HG02970 (cell line): ENCODE measurements at regions not wholly inside any gene's neighbourhood (a gene's known extent, or its start where the extent isn't known, plus 50 kb on each side); places are given as distances from the start of the nearest gene placed in this dataset.
A peak's percentile ranks its signal among the peaks of the same experiment; 100 is the strongest.
"Not testable (repeated sequence)": the region's sequence is repeated elsewhere in the genome, so short reads cannot be mapped to it uniquely, and the experiment has no call there.

Experiments used
- ATAC-seq: cut with Tn5 transposase; IDR thresholded peaks from one replicate; pipeline ENCODE4 v1.9.1; 2021; ENCODE audit warnings: mild to moderate bottlenecking, moderate library complexity, moderate number of reproducible peaks; ENCODE audit not compliant: unreplicated experiment, low FRiP score

DNA sequence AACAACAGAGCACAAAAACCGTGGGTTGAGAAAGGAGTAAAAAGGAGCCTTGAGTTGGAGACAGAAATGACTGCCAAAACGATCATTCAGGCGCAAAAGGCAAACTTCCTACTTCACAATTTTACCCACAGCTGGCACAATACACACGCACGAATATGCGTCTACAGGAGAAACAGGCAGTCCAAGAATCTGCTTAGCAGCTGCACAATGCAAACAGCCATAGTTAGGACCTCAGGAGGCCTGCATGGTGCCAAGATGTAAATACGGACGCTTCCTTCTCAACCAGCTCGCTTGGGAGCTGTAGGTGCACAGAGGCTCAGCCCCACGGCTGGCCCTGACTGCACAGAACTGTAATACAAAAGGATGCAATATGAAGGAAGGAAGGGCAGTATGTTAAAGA is 250.1 kb upstream of the CAND1 start:
- no peak for ATAC-seq

DNA sequence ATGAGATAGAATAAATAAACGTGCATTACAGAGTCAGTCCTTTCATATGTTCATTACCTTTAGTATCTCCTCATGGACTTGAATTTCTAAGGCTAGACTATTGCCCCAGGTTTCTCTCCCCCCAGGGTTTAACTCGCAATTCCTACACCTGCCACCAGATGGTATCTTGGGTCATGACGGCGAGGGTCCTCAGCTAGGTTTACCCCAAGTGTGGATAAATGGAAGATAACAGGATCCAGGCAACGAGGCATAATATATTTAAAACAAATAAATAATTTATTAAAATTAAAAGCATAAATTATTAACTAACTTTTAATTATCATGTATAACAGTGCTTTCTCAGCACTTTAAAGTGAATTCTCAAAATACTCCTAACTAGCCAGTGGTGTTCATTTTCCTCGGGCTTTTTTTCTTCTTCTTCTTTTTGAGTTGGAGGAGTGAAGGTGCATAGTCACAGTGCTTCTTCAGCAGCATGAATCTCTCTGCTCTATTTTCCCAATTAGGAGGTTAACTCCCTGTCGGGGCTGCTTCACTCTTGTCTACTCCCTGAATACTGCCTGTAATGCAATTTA is 243.5 kb upstream of the CAND1 start:
- peak; percentile 70 for ATAC-seq

DNA sequence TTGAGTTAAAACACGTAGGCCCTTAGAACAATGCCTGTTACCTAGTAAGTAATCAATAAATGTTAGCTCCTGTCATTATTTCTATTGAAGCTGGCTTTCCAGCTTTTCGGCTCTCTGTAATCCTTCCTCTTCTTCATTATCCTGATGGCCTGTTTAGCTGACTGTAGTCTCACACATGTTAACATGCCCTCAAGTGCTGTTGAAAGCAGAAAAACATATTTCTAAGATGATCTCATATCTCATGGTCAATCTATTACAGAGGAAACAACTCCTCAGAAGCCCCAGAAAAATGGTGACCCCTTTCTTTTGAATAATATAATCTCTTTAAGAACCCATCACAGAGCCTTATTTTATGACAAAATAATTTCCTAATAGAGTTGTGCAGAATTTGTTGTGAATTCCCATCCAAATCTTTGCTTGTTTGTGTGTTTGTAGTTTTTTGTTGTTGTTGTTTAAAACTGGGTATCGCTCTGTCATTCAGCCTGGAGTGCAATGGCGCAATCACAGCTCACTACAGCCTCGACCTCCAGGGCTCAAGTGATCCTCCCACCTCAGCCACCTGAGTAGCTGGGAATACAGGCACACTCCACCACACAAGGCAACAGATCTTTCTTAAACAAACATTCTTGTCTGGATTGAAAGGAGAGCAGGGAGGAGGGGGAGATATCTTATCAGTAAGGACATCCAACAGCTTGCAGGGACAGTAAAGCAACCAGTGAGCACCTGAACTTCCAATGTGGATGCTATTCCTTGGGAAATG is 242.5 kb upstream of the CAND1 start:
- ATAC-seq: no peak

DNA sequence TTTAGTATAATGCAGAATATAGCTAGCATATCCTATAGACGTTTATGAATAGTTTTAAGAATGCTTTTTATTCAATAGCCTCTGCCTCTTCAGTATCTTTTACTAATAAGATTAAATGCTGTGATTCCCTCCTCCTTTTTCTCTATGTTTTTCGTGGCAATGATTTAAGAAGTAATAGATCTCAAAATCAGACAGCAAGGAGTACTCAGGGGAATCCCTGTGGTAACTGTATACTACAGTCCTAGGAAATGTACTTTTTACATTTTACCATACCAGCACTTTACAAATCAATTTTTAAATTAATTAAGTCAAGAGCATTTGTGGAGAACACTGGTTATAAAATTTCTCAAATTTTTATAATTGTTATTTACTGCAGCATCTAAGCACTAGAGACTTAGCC is 240.6 kb upstream of the CAND1 start:
- no peak for ATAC-seq

DNA sequence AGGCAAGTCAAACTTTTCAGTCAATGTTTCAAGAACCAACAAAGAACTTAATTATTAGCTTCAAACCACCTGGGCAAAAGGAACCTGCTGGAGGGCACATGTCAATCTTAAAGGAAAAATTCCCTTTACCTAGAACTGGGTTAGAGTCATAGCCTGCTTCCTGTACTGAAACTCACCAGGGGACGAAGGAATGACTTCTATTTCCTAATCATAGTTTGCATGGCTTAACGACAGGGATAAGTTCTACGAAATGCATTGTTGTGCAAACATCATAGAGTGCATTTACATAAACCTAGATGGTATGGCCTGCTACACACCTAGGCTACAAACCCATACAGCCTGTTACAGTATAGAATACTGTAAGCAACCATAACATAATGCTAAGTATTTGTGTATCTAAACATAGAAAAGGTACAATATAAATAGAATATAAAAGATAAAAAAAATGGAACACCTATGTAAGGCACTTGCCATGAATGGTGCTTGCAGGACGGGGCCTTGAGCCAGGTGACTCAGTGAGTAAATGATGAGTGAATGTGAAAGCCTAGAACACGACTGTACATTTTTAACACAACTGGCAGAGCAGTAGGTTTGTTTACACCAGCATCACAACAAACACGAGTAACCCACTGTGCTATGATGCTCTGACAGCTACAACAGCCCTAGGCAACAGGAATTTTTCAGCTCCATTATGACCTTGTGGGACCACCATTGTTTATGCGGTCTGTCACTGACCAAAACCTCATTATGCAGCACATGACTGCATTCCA is 234.9 kb upstream of the CAND1 start:
- no peak for ATAC-seq

DNA sequence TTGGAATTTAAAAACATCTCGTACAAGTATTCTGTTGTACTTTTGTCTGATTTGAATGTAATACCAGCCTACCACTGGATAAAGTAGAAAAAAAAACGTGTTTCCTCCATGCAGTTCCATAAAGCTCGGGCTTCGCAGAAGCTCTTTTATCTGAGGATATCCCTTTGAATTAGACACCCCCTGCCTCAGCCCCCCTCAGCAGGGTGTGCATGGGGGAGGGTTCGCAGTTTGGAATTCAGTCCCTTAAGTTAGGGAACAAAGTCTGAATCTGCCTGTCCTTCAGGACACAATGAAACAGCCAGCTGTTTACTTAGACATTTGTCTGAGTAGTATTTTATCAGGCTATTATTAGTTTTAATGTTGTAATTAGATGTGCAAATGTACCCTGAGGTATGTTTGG is 234.0 kb upstream of the CAND1 start:
- ATAC-seq: no peak

DNA sequence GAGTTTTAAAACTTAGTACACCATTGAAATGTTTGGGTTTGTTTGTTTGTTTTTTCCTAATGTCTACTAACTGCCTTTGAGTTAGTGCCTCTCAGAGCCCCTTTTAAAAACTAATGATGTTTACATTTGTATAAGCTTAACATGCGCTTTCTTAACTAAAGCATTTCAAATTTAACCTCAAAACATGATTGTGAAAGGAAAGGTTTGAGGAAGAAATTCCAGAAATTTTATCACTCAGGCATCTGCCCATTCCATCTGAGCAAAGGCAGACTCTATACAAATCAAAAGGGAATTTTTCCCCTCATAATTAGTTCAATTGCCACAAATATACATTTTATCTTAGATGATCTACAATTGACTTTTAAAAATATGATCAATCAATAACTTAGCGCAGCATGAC is 230.7 kb upstream of the CAND1 start:
- ATAC-seq: no peak

DNA sequence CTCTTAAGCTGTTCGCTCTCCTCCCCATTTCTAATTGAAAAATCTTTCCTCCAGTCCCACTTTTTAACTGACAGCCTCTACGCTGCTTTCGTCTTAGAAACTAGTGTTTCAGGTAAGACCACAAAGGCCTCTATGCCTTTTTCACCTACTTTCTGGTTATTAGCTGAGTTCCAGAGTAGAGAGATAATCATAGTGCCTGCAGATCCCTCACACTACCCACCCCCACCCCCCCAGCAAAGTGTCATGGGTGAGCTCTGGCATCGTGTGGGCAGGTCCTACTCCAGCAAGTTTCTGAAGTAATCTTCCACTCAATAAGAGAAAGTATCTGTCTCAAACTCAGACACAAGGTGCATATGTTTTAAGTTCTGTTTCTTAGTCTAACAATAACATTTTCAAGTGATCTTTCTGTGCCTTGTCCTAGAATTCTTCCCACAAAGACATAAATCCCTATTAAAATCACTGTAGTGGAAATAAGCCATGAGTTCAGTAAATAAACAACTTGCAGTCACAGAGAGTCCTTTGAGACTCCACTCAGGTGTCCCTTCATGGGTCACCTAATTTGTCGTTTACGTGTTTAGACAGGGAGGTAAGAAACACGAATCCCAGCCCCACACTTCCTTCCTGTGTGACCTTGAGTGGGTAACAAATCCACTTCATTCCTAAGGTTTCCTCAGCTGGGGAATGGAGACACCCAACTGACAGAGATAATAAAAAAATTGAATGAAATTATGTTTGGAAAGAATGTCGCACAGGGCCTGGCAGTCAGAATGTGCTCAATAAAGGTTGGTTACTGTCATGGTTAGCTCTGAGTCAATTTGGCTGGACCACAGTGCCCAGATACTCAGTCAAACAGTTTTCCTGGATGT is 228.9 kb upstream of the CAND1 start:
- no peak for ATAC-seq

DNA sequence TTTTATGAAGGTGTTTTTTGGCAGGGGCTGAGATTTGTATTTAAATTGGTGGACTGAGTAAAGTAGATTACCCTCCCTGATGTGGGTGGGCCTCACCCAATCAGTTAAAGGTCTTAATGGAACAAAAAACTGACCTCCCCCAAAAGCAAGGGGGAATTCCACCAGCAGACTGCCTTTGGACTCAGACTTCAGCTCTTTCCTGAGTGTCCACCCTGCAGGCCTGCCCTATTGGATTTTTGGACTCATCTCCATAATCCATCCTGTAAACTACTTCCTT is 228.4 kb upstream of the CAND1 start:
- no peak for ATAC-seq

DNA sequence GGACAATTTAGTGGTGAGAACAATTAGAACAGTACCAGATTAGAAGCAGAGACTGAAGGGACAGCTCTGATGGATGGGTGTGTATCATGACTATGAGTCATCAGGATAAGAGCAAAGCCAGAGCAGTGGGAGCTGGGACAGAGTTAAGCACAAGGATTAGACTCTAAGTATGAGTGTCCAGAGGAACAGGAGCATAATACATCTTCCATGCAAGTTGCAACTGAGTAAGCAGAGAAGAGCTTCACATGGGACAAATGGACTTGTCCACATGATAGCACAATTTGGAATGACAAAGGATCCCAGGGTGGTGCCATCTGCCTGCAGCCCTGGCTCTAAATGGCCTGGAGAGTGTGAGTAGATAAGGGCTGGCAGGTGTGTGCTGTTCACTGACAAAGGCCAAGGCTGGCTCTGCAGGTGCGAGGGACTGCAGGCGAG is 226.4 kb upstream of the CAND1 start:
- no peak for ATAC-seq

DNA sequence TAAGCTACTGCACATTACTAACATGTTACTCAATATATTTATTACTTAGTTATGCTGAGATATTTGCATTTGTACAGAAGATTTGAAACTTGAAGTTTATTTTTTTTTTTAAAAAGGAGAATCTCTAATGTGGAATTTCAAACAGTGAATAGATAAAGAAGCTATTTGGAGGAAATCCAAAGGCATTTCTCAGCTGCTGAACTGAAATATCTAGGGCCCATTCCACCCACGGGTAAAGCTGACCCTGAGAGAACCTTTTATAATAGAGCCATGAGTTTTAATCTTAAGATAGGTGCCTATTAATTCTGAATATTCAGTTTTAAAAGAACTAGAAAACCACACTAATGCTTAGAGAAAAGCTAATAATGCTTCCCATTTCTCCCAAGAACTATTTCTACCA is 225.4 kb upstream of the CAND1 start:
- no peak for ATAC-seq

DNA sequence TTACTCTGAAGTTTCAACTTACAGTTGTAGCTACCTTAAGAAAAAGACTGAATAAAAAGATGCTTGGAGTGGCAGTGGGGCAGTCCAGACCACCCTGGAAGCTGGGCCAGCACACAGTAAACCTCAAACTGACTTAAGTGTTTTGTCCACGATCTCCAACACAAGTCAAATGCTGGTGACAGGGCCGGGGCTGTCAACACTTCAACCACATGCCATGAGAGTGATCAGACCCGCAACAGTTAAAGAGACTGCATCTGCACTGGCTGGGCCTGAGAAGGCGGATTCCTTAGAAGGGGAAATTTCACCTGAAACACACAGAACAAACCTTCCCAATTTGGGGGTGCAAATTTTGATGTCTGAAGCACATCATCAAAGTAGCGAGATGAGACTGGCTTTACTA is 223.5 kb upstream of the CAND1 start:
- no peak for ATAC-seq

DNA sequence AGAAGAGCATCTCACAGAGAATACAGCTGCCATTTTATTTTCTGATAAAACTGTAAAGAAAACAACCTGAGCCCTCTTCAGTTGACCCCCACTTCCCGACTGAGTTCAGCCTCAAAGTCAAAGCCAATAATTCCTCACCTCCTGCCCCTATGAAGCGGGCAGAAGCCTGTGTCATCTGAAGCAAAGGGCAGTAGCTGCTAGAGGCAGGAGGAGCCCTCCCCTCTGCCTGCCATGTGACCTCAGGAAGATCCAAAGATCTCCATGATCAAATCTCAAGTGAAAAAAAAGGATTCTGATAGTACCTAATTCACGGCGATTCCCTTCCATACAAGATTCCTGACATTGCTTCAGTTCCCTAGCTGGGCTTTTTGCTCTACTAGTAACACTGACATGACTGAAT is 223.1 kb upstream of the CAND1 start:
- no peak for ATAC-seq

DNA sequence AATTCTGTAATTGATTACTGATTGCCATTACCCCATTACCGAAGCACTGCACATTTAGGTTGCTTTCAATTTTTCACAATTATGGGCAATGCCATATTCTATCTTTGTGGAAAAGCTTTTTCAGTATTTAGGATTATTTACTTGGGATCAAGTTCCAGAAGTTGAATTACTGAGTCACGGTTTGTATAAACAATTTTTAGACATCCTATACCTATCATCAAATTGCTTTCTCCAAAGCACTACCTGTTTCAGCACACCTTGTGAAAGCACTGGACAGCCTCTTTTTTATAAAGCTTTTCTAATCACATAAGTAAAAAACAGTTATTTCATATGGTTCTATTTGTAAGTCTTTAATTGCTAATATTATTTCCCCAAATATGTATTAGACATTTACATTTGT is 221.5 kb upstream of the CAND1 start:
- ATAC-seq: no peak

DNA sequence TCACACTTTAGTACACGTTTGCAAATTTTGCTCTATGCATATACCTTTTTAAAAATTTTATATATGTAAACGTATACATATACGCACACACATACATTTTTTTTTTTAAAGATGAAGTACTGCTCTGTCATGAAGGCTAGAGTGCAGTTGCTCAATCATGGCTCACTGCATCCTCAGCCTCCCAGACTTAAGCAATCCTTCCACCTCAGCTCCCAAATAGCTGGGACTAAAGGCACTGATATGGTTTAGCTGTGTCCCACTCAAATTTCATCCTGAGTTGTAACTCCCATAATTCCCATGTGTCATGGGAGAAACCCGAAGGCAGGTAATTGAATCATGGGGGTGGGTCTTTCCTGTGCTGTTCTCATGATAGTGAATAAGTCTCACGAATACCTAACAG is 220.8 kb upstream of the CAND1 start:
- no peak for ATAC-seq

DNA sequence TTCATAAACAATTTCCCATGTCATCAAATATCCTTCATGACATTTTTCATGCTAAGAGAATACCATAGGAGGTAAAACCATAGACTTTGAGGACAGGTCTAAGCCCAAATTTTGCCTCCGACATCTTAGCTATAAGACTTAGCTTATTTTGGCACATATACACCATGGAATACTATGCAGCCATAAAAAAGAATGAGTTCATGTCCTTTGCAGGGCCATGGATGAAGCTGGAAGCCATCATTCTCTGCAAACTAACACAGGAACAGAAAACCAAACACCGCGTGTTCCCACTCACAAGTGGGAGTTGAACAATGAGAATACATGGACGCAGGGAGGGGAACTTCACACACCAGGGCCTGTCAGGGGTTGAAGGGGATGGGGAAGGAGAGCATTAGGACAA is 220.0 kb upstream of the CAND1 start:
- ATAC-seq: not testable (repeated sequence)

DNA sequence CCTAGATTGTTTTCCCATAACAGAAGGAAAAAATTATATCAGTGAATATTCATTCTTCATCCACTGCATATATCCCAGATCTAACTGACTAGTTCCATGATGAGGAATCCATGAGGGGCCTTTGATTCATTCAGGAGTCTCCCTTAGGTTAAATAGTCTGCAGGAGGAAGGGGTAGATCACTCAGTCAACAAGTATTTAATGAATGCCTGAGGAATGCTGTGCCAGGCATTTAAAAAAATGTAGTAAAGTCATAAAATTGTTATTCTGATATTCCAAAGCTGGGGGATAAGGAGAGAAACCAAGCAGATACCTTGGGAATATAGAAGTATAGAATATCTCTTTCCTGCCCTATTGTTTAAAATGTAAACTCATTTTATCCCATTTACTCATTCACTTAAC is 216.2 kb upstream of the CAND1 start:
- ATAC-seq: no peak

DNA sequence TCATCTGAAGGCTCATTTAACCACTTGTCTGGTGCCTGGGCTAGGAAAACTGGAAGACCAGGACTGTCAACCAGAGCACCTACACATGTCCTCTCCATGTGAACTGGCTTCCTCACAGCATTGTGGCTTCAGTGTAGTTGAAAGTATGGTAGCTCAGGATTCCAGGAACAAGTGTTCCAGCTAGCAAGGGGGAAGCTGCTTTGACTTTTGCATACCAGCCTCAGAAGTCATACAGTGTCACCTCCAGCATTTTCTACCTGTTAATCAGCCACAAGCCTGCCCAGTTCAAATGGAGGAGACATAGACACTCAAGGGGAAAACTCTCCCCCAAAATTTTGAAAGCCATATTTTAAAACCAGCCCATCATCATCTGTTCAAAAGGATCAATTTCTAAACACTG is 212.8 kb upstream of the CAND1 start:
- no peak for ATAC-seq

DNA sequence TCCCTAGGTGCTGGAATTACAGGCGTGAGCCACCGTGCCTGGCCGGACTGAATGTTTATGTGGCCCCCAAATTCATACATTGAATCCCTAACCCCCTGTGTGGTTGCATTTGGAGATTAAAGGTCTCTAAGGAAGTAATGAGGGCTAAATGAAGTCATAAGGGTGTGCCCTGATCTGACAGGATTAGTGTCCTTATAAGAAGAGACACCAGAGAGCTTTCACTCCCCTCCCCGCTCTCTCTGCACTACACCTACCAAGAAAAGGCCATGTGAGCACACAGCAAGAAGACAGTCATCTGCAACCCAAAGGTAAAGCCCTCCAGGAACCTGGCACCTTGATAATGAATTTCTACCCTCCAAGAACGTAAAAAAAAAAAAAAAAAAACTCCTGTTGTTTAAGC is 212.1 kb upstream of the CAND1 start:
- no peak for ATAC-seq

DNA sequence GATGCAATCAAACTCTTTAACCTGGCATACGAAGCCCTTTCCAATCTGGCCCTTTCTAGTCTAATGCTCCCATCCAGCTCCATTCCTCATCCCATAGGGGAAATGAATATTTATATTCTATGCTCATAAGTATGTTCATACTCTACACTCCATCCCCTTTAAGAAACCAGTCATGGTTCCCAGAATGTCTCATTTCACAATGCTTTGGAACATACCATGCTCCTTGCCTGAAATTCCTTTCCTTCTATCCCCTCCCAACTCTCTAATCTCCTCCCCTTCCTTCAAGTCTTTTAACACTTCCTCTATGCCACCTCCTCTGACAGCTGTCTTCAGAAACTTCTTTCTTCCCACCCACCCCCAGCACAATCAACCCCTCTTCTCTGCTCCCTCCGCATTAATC is 207.0 kb upstream of the CAND1 start:
- ATAC-seq: no peak
